LNCaP clone FGC (cell line): ENCODE measurements at regions not wholly inside any gene's neighbourhood (a gene's known extent, or its start where the extent isn't known, plus 50 kb on each side); places are given as distances from the start of the nearest gene placed in this dataset.

Experiments
- DNase-seq: peaks from one replicate; pipeline ENCODE4 v3.0.0-alpha.2; 2011; ENCODE audit warnings: low read depth
- H3K4me3 ChIP-seq: 2 replicates; pipeline ENCODE4 v1.5.1; 2011; ENCODE audit warnings: mild to moderate bottlenecking, low read depth, low read length, control low read depth
- TF ChIP-seq, protein P1 (sequence below): IDR thresholded peaks from 2 replicates; pipeline ENCODE4 v1.5.1; 2012; ENCODE audit warnings: mild to moderate bottlenecking; ENCODE audit not compliant: control insufficient read depth, insufficient read depth; ENCODE audit errors: extremely low read depth

- TF ChIP-seq, protein P1, sequence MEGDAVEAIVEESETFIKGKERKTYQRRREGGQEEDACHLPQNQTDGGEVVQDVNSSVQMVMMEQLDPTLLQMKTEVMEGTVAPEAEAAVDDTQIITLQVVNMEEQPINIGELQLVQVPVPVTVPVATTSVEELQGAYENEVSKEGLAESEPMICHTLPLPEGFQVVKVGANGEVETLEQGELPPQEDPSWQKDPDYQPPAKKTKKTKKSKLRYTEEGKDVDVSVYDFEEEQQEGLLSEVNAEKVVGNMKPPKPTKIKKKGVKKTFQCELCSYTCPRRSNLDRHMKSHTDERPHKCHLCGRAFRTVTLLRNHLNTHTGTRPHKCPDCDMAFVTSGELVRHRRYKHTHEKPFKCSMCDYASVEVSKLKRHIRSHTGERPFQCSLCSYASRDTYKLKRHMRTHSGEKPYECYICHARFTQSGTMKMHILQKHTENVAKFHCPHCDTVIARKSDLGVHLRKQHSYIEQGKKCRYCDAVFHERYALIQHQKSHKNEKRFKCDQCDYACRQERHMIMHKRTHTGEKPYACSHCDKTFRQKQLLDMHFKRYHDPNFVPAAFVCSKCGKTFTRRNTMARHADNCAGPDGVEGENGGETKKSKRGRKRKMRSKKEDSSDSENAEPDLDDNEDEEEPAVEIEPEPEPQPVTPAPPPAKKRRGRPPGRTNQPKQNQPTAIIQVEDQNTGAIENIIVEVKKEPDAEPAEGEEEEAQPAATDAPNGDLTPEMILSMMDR = no peak
- DNase-seq = no peak
- no peak overlapping the region for H3K4me3 ChIP-seq
Observed at GRCh38 chr3:135751991-135752390, 213.5 kb upstream of the PPP2R3A start.

DNA sequence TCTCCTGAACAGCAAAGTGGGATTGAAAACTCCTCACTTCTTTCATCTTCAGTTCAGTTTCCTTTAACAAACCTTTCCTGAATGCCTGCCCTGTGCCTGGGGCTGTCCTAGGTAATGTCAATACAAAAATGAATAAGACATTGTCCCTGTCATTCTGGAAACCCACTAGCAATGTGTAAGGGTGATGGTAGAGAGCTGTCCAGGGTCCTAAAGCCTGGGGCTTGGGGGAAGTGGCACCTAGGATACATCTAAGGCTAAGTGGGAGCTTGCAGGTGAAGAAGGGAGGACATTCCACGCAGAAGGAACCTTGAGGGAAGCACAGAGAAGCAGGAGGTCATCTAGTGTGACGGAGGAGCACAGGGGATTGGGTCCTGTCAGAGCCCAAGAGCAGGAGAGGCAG lies 212.7 kb upstream of the PPP2R3A start:
- no peak for DNase-seq
- H3K4me3 ChIP-seq = no peak overlapping the region
- TF ChIP-seq, protein P1 = no peak

GRCh38 chr3:135753506-135753905 lies 212.0 kb upstream of the PPP2R3A start:
- no peak for DNase-seq
- TF ChIP-seq, protein P1 = no peak
- no peak overlapping the region for H3K4me3 ChIP-seq

DNA sequence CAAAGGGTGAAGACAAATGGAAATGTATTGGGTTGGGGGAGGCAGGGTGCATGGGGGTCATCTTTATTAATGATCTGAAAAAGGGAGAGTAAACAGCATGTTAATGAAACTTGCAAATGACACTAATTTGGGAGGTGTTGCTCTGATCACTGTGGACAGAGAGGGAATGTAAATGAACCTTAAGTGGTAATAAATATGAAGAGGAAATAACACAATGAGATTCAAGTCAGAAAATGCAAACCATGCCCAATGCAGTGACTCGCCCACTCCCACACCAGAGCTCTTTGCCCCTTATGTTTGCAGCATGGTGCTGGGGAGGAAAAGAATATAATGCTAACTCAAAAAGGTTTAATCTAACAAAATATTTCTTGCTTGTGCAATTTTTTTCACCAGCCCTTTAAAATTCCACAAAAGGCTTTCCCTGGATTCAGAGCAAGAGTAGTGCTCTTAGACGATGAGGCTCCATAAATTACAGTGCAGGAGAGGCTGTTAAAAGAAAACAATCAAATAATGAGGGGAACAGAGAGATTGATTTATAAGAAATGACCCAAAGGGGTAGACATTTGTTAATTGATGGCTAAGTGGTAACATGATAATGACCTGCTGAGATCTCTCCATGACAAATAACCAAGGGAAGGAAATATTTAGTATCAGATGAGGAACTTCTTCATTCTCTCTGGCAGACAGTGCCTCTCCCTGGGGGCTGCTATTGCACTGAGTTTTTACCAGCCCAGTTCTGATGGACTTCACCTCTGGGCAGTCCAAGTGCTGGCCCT lies 210.0 kb upstream of the PPP2R3A start:
- no peak for DNase-seq
- TF ChIP-seq, protein P1 = no peak
- no peak overlapping the region for H3K4me3 ChIP-seq

DNA sequence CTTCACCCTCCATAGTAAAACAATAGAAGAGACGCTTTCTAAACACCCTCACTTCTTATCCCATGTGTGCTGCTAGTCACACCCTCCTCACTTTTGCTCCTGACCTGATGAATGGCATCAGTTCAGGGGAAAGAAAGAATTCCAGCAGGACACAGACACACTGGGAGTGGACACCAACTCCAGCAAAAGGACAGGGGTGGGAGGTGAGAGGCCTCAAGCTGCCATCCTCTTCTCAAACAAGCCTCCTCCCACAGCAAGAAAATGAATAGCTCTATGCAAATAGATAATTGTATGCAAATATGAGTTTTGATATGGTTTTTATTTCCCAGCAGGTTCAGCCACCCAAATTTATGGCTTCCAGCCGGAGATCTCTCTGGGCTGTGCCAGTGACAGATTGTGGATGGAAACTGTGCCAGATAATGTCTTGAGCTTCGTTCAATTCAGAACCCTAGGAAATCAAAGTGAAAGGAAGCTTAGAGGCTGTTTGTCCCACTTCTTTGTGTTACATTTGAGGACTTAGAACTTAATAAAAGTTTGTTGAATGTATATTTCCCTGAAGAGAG lies 209.3 kb upstream of the PPP2R3A start:
- no peak for DNase-seq
- no peak overlapping the region for H3K4me3 ChIP-seq
- TF ChIP-seq, protein P1 = no peak

DNA sequence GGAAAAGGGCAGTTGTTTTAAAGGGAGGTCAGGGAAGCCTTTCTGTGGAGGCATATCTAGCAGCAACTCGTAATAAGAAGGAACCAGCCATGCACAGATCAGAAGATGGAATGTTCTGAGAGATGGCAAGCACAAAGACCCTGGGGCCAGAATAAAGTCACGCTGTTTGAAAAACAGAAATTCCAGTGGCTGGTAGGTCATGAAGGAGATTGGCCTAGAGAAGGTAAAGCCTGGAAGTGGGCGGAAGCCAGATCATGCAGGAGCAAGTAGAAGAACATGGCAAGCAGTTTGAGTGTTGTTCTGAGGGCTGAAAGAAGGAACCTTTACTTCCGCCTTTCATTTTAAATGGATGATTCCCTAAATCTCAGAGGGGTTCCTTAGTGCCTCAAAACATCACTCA lies 208.1 kb upstream of the PPP2R3A start:
- TF ChIP-seq, protein P1 = no peak
- no peak for DNase-seq
- H3K4me3 ChIP-seq = no peak overlapping the region
